Osteoblast (primary cell): ENCODE measurements at regions not wholly inside any gene's neighbourhood (a gene's known extent, or its start where the extent isn't known, plus 50 kb on each side); places are given as distances from the start of the nearest gene placed in this dataset.

Experiments
- DNase-seq: peaks from one replicate; pipeline ENCODE4 v3.0.0; 2011; ENCODE audit warnings: low spot score, mixed read lengths; ENCODE audit not compliant: insufficient read length; ENCODE audit errors: missing footprints
- H2AFZ ChIP-seq: 2 replicates; pipeline ENCODE4 v1.6.0; 2011; ENCODE audit warnings: mild to moderate bottlenecking, low read length
- H3K27ac ChIP-seq: 2 replicates; pipeline ENCODE4 v1.5.1; 2011; ENCODE audit warnings: mild to moderate bottlenecking, low read depth, low read length, moderate library complexity
- H3K27me3 ChIP-seq: 2 replicates; pipeline ENCODE4 v1.6.0; 2012; ENCODE audit warnings: mild to moderate bottlenecking, control low read depth, inconsistent platforms, low read length, moderate library complexity; ENCODE audit not compliant: insufficient read depth
- H3K36me3 ChIP-seq: 2 replicates; pipeline ENCODE4 v1.5.1; 2011; ENCODE audit warnings: mild to moderate bottlenecking, low read length, control low read depth, moderate library complexity; ENCODE audit not compliant: insufficient read depth
- H3K4me1 ChIP-seq: 2 replicates; pipeline ENCODE4 v1.5.1; 2011; ENCODE audit warnings: mild to moderate bottlenecking, low read length, control low read depth, moderate library complexity; ENCODE audit not compliant: insufficient read depth
- H3K4me2 ChIP-seq: 2 replicates; pipeline ENCODE4 v1.6.0; 2011; ENCODE audit warnings: mild to moderate bottlenecking, low read length; ENCODE audit not compliant: insufficient read depth
- H3K4me3 ChIP-seq: fragments of 200-600 bp; sonication (generic); 3 replicates; pipeline ENCODE4 v1.5.1; 2012; ENCODE audit warnings: mild to moderate bottlenecking, low read length, inconsistent platforms; ENCODE audit not compliant: insufficient read depth
- H3K79me2 ChIP-seq: 2 replicates; pipeline ENCODE4 v1.6.0; 2012; ENCODE audit warnings: mild to moderate bottlenecking, low read length, control low read depth, inconsistent platforms; ENCODE audit not compliant: insufficient read depth
- H3K9me3 ChIP-seq: 2 replicates; pipeline ENCODE4 v1.5.1; 2011; ENCODE audit warnings: low read depth, low read length, control low read depth
- H4K20me1 ChIP-seq: 2 replicates; pipeline ENCODE4 v1.6.0; 2012; ENCODE audit warnings: mild to moderate bottlenecking, low read length, control low read depth; ENCODE audit not compliant: insufficient read depth
- TF ChIP-seq, protein P1 (sequence below): IDR thresholded peaks from 2 replicates; pipeline ENCODE4 v1.5.1; 2011; ENCODE audit warnings: mild to moderate bottlenecking, low read depth, low read length, moderate library complexity; ENCODE audit errors: extremely low read depth

DNA sequence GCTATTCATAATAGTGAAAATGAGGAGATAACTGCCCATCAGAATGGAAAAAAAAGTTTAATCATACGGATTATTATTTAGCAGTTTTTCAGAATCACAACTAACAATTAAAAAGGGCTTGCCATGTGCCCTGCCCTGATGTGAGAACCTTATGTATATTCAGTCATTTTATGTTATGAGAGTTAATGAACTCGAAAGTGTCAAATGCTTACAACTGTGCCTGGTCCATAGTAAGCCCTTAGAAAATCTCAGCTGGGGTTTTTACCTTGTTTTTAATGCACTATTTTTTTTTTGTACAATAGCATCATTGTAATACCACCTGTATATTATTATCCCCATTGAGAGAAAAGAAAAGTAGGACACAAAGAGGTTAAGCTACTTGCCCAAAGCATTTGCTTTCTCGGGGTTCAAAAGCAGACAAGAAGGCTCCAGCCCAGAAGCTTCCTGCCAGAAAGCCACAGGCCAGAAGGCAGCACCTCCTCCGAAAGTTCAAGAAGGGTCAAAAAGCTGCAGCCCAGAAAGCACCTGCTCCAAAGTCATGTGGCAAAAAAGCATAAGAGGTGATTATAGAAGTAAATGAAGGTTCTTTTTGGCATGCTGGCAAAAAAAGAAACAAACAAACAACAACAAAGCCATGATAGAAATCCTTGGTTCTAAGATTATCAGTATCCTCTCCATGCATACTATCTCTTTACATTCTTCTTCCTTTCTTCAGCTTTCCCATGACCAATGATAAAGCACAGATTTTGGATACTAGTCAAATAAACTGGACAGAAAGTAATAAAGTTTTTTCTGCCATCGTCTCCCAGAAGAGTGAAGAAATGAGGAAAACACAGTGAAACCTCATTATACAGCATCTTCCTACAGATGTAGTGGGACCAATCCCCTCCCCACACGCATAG is 59.1 kb upstream of the NAP1L1 start:
- Histone ChIP-seq H3K27ac (no peak overlapping the region), H2AFZ (no peak overlapping the region), H4K20me1 (no peaks in the 10 kb centered on the region), H3K4me1 (no peaks in the 10 kb centered on the region), H3K36me3 (no peaks in the 10 kb centered on the region), H3K4me3 (no peak overlapping the region), H3K4me2 (no peak overlapping the region), H3K9me3 (no peaks in the 10 kb centered on the region), H3K27me3 (no peaks in the 10 kb centered on the region), H3K79me2 (no peaks in the 10 kb centered on the region)
- no peak for DNase-seq
- TF ChIP-seq, protein P1, sequence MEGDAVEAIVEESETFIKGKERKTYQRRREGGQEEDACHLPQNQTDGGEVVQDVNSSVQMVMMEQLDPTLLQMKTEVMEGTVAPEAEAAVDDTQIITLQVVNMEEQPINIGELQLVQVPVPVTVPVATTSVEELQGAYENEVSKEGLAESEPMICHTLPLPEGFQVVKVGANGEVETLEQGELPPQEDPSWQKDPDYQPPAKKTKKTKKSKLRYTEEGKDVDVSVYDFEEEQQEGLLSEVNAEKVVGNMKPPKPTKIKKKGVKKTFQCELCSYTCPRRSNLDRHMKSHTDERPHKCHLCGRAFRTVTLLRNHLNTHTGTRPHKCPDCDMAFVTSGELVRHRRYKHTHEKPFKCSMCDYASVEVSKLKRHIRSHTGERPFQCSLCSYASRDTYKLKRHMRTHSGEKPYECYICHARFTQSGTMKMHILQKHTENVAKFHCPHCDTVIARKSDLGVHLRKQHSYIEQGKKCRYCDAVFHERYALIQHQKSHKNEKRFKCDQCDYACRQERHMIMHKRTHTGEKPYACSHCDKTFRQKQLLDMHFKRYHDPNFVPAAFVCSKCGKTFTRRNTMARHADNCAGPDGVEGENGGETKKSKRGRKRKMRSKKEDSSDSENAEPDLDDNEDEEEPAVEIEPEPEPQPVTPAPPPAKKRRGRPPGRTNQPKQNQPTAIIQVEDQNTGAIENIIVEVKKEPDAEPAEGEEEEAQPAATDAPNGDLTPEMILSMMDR: no peak

GRCh38 chr12:76142305-76142704 is 57.8 kb upstream of the NAP1L1 start:
- Histone ChIP-seq H3K4me2 (no peak overlapping the region), H3K9me3 (no peaks in the 10 kb centered on the region), H3K4me3 (no peak overlapping the region), H3K27me3 (no peaks in the 10 kb centered on the region), H4K20me1 (no peaks in the 10 kb centered on the region), H2AFZ (peak overlapping the region; percentile 49), H3K4me1 (peaks cover 3% of the 10 kb centered on the region), H3K79me2 (no peaks in the 10 kb centered on the region), H3K27ac (no peak overlapping the region), H3K36me3 (no peaks in the 10 kb centered on the region)
- TF ChIP-seq, protein P1: no peak
- no peak for DNase-seq

- H3K4me1 ChIP-seq: peaks cover 5% of the 10 kb centered on the region
- H3K9me3 ChIP-seq: no peaks in the 10 kb centered on the region
- TF ChIP-seq, protein P1: no peak
- no peak overlapping the region for H3K4me3 ChIP-seq
- H3K36me3 ChIP-seq: no peaks in the 10 kb centered on the region
- no peaks in the 10 kb centered on the region for H3K27me3 ChIP-seq
- H4K20me1 ChIP-seq: no peaks in the 10 kb centered on the region
- H3K27ac ChIP-seq: no peak overlapping the region
- H3K4me2 ChIP-seq: no peak overlapping the region
- no peak for DNase-seq
- no peaks in the 10 kb centered on the region for H3K79me2 ChIP-seq
- H2AFZ ChIP-seq: no peak overlapping the region
These were observed 54.2 kb upstream of the NAP1L1 start for GRCh38 chr12:76138656-76139055.

DNA sequence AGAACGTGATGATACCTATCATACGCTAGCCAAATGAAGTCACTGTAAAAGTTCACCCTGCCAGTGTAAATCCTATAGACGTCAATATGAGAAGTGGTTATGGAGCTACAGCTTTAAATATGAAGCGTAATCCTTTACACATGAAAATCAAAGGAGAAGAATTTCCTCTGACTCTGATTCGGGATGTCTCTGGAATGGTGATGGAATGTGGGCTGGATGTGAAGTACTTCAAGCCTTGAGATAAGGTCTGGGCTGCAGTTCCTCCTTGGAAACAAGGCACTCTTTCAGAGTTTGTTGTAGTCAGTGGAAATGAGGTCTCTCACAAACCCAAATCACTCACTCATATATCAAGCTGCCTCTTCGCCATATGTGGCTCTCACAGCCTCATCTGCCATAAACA is 53.1 kb upstream of the NAP1L1 start:
- Histone ChIP-seq H3K9me3 (no peaks in the 10 kb centered on the region), H3K4me3 (no peak overlapping the region), H3K36me3 (no peaks in the 10 kb centered on the region), H3K27ac (peak overlapping the region; percentile 24), H3K4me2 (no peak overlapping the region), H2AFZ (peak overlapping the region; percentile 59), H3K27me3 (no peaks in the 10 kb centered on the region), H4K20me1 (no peaks in the 10 kb centered on the region), H3K79me2 (no peaks in the 10 kb centered on the region), H3K4me1 (peaks cover 5% of the 10 kb centered on the region)
- TF ChIP-seq, protein P1: no peak
- DNase-seq: no peak
